Fibroblast of villous mesenchyme (primary cell): ENCODE measurements at regions not wholly inside any gene's neighbourhood (a gene's known extent, or its start where the extent isn't known, plus 50 kb on each side); places are given as distances from the start of the nearest gene placed in this dataset.

Source experiments
- DNase-seq: peaks from one replicate; pipeline ENCODE4 v3.0.0-alpha.2; 2010; ENCODE audit warnings: low read depth
- H3K4me3 ChIP-seq: 2 replicates; pipeline ENCODE4 v1.5.1; 2011; ENCODE audit warnings: low read depth, mild to moderate bottlenecking, low read length
- CTCF ChIP-seq: IDR thresholded peaks from 2 replicates; pipeline ENCODE4 v1.5.1; 2012; ENCODE audit warnings: low read depth, mild to moderate bottlenecking, low read length; ENCODE audit not compliant: insufficient read depth

GRCh38 chr2:9681427-9681817 is 50.6 kb upstream of the YWHAQ start:
- DNase-seq = no peak
- H3K4me3 ChIP-seq = no peak overlapping the region
- no peak for TF ChIP-seq CTCF

- no peak for DNase-seq
- no peak for TF ChIP-seq CTCF
- no peak overlapping the region for H3K4me3 ChIP-seq
Measured at GRCh38 chr2:9685637-9686036, 54.8 kb upstream of the YWHAQ start.

- H3K4me3 ChIP-seq = no peak overlapping the region
- no peak for DNase-seq
- no peak for TF ChIP-seq CTCF
Measured at GRCh38 chr2:9686061-9686460, 55.3 kb upstream of the YWHAQ start.

- TF ChIP-seq CTCF = no peak
- no peak overlapping the region for H3K4me3 ChIP-seq
- peak; percentile 86 for DNase-seq
Measured at GRCh38 chr2:9690252-9690651, 59.5 kb upstream of the YWHAQ start.

GRCh38 chr2:9690716-9691498 is 60.1 kb upstream of the YWHAQ start:
- H3K4me3 ChIP-seq = no peak overlapping the region
- TF ChIP-seq CTCF = no peak
- no peak for DNase-seq

- no peak for DNase-seq
- no peak overlapping the region for H3K4me3 ChIP-seq
Measured at GRCh38 chr2:9692456-9693195, 61.8 kb upstream of the YWHAQ start.

More at GRCh38 chr2:9692456-9693195, 61.8 kb upstream of the YWHAQ start:
- TF ChIP-seq CTCF = no peak
